GM13976 (cell line): ENCODE measurements at regions not wholly inside any gene's neighbourhood (a gene's known extent, or its start where the extent isn't known, plus 50 kb on each side); places are given as distances from the start of the nearest gene placed in this dataset.

Experiments
- DNase-seq: peaks from one replicate; pipeline ENCODE4 v3.0.0; 2012; ENCODE audit warnings: low spot score
- CTCF ChIP-seq: IDR thresholded peaks from 2 replicates; pipeline ENCODE4 v1.5.1; 2012; ENCODE audit warnings: borderline replicate concordance, mild to moderate bottlenecking; ENCODE audit not compliant: insufficient read depth; ENCODE audit errors: extremely low read depth, missing control alignments, control extremely low read depth
- in situ Hi-C: fragments of 300-500 bp; cut with MboI; formaldehyde crosslinking; loops from one replicate; pipeline ENCODE4 v1.12.0; 2022; ENCODE audit warnings: low sequenced_read_pairs, mixed read lengths, inconsistent platforms; ENCODE audit not compliant: unreplicated experiment

DNA sequence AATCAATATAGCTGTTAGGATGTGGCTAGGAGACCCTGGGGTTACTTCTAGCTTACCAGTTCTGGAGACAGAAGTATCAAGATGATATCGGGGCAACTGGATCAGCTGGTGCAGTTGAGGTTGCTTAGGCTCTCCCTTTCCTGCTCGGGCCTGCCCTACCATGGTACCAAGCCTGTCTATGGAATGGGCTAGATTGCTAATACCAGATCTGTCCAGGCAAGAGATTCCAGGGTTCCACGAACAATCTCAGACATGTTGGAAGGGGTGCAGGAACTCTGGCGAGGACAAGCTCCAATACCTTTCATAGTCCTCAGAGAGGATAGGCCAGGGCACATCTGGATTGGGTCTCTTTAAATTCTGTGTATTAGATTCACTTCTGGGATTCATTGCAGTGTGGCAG is 53.8 kb downstream of the ADM start:
- TF ChIP-seq CTCF = no peak
- no peak for DNase-seq
- in situ Hi-C loops = no loop called here

DNA sequence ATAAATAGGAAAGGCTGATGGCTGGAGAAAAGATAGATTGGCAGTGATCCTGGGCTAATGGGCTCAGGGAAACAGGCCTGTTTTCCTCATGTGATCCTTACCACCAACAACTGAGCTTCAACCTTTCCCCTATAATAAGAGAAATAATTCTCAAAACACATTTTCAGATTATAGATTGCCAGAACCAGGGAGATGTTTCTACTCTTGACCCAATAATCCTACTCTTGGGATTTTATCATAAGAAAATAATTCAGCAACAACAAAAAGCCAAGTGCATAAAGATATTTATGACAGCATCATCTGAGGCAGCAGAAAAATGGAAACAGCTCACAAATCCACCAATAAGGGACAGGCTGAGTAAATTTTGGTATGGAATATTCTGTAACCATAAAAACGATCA is 54.3 kb downstream of the ADM start:
- no peak for DNase-seq
- in situ Hi-C loops = no loop called here
- TF ChIP-seq CTCF = no peak

DNA sequence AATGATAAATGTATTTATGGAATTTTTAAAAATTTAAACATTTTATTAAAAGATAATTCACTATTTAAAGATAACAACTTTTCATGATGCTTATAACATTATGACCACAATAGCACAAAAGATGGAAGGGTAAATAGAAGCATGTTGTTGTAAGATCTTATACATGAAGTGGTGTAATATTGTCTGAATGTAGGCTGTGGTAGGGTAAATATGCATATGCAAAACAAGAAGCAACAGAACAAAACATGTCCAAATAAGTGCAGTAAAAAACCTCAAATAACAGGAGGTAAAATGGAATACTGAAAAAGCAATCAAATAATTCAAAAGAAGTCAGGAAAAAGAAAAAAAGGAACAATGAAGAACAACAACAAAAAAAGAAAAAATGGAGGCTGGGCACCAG is 56.0 kb downstream of the ADM start:
- in situ Hi-C loops = no loop called here
- no peak for DNase-seq

DNA sequence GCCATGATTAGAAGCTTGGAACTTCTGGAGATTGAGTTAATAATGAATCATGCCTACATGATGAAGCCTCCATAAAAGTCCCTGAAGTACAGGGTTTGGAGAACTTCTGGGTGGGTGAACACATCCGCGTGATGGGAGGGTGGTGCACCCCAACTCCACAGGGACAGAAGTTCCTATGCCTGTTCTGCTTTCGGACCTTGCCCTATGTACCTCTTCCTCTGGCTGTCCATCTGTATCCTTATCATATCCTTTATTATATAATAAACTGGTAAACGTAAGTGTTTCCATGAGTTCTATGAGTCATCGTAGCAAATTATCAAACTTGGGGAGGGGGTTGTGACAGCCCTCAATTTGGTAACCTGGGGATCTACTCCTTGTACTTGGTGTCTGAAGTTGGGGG is 60.2 kb downstream of the ADM start:
- TF ChIP-seq CTCF = no peak
- DNase-seq = no peak
- in situ Hi-C loops = no loop called here

More for the DNA sequence above, 56.0 kb downstream of the ADM start:
- no peak for TF ChIP-seq CTCF

- DNase-seq = peak; percentile 67
- in situ Hi-C loops = no loop called here
Measured at GRCh38 chr11:10366568-10367331, 61.9 kb downstream of the ADM start.

DNA sequence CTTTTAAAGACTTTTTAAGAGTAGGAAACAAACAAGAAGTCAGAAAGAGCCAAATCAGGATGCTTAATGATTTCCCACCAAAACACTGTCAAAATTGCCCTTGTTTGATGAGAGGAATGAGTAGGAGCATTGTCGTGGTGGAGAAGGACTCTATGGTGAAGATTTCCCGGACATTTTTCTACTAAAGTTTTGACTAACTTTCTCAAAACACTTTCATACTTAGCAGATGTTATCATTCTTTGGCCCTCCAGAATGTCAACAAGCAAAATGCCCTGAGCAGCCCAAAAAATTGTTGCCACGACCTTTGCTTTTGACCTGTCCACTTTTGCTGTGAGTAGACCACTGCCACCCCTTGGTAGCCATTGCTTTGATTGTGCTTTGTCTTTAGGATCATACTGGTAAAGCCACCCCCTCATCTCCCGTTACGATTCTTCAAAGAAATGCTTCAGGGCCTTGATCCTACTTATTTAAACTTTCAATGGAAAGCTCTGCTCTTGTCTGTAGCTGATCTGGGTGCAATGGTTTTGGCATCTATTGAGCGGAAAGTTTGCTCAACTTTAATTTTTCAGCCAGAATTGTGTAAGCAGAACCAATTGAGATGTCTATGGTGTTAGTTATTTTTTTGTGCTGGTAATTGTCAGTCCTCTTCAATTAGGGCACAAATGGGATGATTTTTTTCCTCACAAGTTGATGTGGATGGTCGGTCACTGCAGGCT is 67.2 kb downstream of the ADM start:
- no peak for TF ChIP-seq CTCF
- no peak for DNase-seq
- in situ Hi-C loops = no loop called here

More at GRCh38 chr11:10366568-10367331, 61.9 kb downstream of the ADM start:
- peak; percentile 90 for TF ChIP-seq CTCF
